HL-60 (cell line): ENCODE measurements at regions not wholly inside any gene's neighbourhood (a gene's known extent, or its start where the extent isn't known, plus 50 kb on each side); places are given as distances from the start of the nearest gene placed in this dataset.

Experiments
- DNase-seq, 2 experiments: peaks; one replicate each; pipeline ENCODE4 v3.0.0-alpha.2; 2010 to 2020; ENCODE audit warnings: low read depth in 1 of 2, low spot score in 1 of 2
- H3K27ac ChIP-seq: fragments of 250-450 bp; sonication (Bioruptor Pico); replicated peaks from 2 replicates; pipeline ENCODE4 v1.5.1; 2020; ENCODE audit warnings: mild to moderate bottlenecking, moderate library complexity
- H3K27me3 ChIP-seq: fragments of 250-450 bp; sonication (Bioruptor Pico); 2 replicates; pipeline ENCODE4 v1.5.1; 2021; ENCODE audit warnings: mild to moderate bottlenecking, moderate library complexity; ENCODE audit not compliant: insufficient read depth, poor library complexity, severe bottlenecking
- H3K4me3 ChIP-seq: replicated peaks from 2 replicates; pipeline ENCODE4 v1.5.1; 2011; ENCODE audit warnings: mild to moderate bottlenecking, control low read depth, low read length; ENCODE audit not compliant: insufficient read depth
- GABPA ChIP-seq: IDR thresholded peaks from 2 replicates; pipeline ENCODE4 v1.6.1; 2012; ENCODE audit warnings: low read depth
- POLR2AphosphoS5 ChIP-seq: IDR thresholded peaks from 2 replicates; pipeline ENCODE4 v1.6.1; 2012; ENCODE audit warnings: low read depth
- REST ChIP-seq: IDR thresholded peaks from 2 replicates; pipeline ENCODE4 v1.6.1; 2012; ENCODE audit warnings: low read depth; ENCODE audit not compliant: insufficient replicate concordance
- SPI1 ChIP-seq: IDR thresholded peaks from 2 replicates; pipeline ENCODE4 v1.6.1; 2012; ENCODE audit warnings: low read depth, mild to moderate bottlenecking, borderline replicate concordance
- TF ChIP-seq, protein P1 (sequence below): IDR thresholded peaks from one replicate; pipeline ENCODE4 v1.5.1; 2011; ENCODE audit warnings: low read length, control low read depth, inconsistent platforms; ENCODE audit not compliant: insufficient read depth

- Histone ChIP-seq H3K4me3 (no peak overlapping the region), H3K27ac (no peak overlapping the region)
Observed at GRCh38 chr1:25030012-25030411, 99.9 kb upstream of the RUNX3 start.

DNA sequence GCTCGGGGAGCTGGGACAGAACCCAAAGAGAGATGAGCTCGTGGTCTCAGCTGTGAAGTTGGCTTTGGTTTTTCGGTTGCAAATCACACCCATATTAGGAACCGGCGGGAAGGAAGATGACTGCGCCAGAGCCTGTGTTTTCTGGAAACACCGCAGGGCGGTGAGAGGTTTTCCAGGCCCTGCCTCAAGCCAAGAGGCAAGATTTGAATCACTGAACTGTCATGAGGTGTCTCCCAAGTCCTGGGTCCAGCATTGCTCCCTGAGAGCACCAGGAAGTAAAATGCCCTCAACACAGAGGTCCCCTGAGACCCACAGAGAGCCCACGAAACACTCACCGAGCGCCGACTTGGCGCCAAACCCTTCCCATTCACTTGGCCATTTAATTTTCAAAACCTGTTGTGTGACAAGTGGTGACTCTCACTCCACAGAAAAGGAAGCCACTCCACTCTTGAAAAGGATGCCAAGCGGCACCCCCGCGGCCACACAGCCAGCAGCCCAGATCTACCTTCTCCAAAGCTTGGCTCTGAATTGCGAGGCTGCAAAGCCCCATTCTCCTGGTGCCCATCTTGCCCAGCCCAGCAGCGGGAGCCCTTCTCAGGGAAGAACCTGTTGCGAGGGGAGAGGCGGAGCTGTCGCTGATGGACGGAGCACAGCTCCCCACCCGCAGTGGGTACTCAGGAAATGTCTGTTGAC, 99.0 kb upstream of the RUNX3 start:
- TF ChIP-seq GABPA (no peak), REST (no peak)
- TF ChIP-seq, protein P1, sequence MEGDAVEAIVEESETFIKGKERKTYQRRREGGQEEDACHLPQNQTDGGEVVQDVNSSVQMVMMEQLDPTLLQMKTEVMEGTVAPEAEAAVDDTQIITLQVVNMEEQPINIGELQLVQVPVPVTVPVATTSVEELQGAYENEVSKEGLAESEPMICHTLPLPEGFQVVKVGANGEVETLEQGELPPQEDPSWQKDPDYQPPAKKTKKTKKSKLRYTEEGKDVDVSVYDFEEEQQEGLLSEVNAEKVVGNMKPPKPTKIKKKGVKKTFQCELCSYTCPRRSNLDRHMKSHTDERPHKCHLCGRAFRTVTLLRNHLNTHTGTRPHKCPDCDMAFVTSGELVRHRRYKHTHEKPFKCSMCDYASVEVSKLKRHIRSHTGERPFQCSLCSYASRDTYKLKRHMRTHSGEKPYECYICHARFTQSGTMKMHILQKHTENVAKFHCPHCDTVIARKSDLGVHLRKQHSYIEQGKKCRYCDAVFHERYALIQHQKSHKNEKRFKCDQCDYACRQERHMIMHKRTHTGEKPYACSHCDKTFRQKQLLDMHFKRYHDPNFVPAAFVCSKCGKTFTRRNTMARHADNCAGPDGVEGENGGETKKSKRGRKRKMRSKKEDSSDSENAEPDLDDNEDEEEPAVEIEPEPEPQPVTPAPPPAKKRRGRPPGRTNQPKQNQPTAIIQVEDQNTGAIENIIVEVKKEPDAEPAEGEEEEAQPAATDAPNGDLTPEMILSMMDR = no peak
- DNase-seq = peak; percentile 42 to 59
- H3K27me3 ChIP-seq = no peaks in the 10 kb centered on the region
- H3K4me3 ChIP-seq = no peak overlapping the region
- peak overlapping the region; percentile 25 for H3K27ac ChIP-seq

More at GRCh38 chr1:25030012-25030411, 99.9 kb upstream of the RUNX3 start:
- DNase-seq = no peak
- no peaks in the 10 kb centered on the region for H3K27me3 ChIP-seq
- TF ChIP-seq, protein P1 = no peak
- no peak for TF ChIP-seq REST
- TF ChIP-seq POLR2AphosphoS5 = no peak
- TF ChIP-seq GABPA = no peak
- TF ChIP-seq SPI1 = no peak

- no peak for TF ChIP-seq SPI1
- TF ChIP-seq REST = no peak
- no peak for TF ChIP-seq GABPA
- no peak for TF ChIP-seq POLR2AphosphoS5
- TF ChIP-seq, protein P1 = no peak
- H3K27me3 ChIP-seq = no peaks in the 10 kb centered on the region
- DNase-seq = no peak
- H3K4me3 ChIP-seq = no peak overlapping the region
- peak overlapping the region; percentile 25; the same call in 1 of the 2 replicates for H3K27ac ChIP-seq
Observed at GRCh38 chr1:25028587-25028906, 98.5 kb upstream of the RUNX3 start.
